ENCODE measurements at regions not wholly inside any gene's neighbourhood (a gene's known extent, or its start where the extent isn't known, plus 50 kb on each side); places are given as distances from the start of the nearest gene placed in this dataset.

DNA sequence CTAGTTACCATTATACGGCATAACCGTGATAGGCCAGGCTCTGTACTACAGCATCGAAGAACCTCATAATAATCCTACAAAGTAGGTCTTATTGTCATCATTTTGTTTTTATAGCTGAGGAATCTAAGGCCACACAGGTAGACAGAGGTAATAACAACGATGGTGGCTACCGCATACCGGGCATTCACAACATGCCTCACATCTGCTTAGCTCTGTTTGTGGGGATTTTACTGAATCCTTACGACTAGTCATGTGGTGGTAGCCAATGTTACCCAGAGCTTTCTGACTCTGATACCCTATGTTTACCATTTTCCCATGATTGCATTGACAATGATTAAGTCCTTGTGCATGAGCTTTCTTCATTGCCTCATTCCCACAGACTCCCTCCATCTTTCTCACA, 269.4 kb downstream of the TCF7L2 start:
- Mint-ChIP-seq H3K9me3 (peaks cover 2% of the 10 kb centered on the region), H3K4me3 (no peak overlapping the region), H3K27ac (no peak overlapping the region), H3K4me1 (peaks cover 6% of the 10 kb centered on the region), H3K27me3 (peaks cover 44% of the 10 kb centered on the region), H3K36me3 (ENCODE audit: low read depth) (no peaks in the 10 kb centered on the region)
- ChIA-PET POLR2A (no interaction called here), CTCF (no interaction called here)
- no peak for DNase-seq

DNA sequence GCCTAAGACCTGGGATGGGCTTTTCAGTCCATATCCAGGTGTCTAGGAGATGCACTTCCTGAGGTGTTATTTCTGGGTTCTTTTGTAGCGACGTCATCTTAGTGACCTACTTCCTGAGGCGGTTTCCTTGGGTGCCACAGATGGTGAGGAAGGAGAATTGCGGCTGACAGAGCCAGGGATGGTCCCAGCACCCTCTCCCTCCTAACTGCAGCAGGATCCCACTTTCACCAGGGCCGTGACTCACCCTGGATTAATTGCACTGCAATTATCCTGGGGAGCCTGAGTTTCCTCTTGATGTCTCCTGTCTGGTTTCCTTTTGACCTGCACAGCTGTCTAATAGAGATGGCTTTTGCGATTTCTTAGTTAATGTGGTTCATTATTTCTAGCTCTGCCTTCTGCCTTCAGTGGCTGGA, 271.7 kb downstream of the TCF7L2 start:
- no peak for DNase-seq
- ChIA-PET CTCF (interaction anchor here (0.6 kb wide), 1 partner anchor 342 kb away, joined by 3 read pairs; no protein-coding TSS in a partner anchor), POLR2A (no interaction called here)
- H3K4me1 Mint-ChIP-seq: peaks cover 18% of the 10 kb centered on the region
- H3K27me3 Mint-ChIP-seq: peaks cover 51% of the 10 kb centered on the region
- H3K36me3 Mint-ChIP-seq (ENCODE audit: low read depth): no peaks in the 10 kb centered on the region
- no peak overlapping the region for H3K4me3 Mint-ChIP-seq
- peaks cover 2% of the 10 kb centered on the region for H3K9me3 Mint-ChIP-seq
- no peak overlapping the region for H3K27ac Mint-ChIP-seq

DNA sequence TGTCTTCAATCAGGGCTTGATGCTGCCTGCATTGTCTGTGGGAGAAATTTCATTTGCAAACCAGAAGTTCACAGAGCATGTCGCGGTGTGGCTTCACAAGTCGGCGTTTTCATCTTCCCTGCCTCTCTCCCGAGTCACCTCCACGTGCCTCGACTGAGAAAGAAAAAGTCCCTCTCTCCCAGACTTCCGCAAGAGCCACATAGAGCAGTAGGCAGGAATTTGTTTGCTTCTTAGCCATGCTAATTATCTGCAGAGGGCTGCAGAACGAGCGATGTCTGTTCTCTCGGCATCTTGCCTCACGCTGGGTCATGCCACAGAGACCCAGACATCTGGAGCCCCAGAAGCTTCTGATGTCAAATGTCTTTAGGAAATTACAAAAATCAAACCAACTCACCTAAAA, 272.2 kb downstream of the TCF7L2 start:
- CTCF ChIA-PET: no interaction called here
- DNase-seq: no peak
- POLR2A ChIA-PET: no interaction called here
- H3K4me3 Mint-ChIP-seq: no peak overlapping the region
- H3K36me3 Mint-ChIP-seq (ENCODE audit: low read depth): no peaks in the 10 kb centered on the region
- H3K27ac Mint-ChIP-seq: no peak overlapping the region
- peaks cover 21% of the 10 kb centered on the region for H3K4me1 Mint-ChIP-seq
- peaks cover 53% of the 10 kb centered on the region for H3K27me3 Mint-ChIP-seq
- H3K9me3 Mint-ChIP-seq: peaks cover 2% of the 10 kb centered on the region

DNA sequence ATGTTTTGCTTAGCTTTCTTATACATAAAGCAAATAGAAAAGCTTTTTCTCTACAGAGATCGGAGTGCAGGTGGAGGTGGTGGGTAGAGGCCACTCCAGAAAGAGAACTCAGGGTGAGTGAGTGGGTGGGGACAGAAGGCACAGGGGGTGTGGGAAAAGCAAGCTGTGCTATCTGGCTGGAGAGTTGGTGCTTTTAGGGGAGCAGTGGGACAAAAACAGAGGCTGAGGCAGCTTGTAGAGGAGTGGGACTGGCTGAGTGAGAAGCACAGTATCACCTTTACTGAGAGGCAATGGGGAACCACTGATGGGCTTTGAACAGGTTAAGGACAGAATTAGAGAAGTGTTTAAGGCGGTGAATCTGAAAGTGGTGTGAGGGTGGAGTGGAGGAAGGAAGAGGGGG, 275.3 kb downstream of the TCF7L2 start:
- Mint-ChIP-seq H3K4me1 (peaks cover 21% of the 10 kb centered on the region), H3K36me3 (ENCODE audit: low read depth) (no peaks in the 10 kb centered on the region), H3K9me3 (no peaks in the 10 kb centered on the region), H3K27ac (no peak overlapping the region), H3K27me3 (peaks cover 60% of the 10 kb centered on the region), H3K4me3 (no peak overlapping the region)
- ChIA-PET CTCF (interaction anchor here (0.6 kb wide), 1 partner anchor 278 kb away, joined by 3 read pairs; no protein-coding TSS in a partner anchor), POLR2A (no interaction called here)
- no peak for DNase-seq

DNA sequence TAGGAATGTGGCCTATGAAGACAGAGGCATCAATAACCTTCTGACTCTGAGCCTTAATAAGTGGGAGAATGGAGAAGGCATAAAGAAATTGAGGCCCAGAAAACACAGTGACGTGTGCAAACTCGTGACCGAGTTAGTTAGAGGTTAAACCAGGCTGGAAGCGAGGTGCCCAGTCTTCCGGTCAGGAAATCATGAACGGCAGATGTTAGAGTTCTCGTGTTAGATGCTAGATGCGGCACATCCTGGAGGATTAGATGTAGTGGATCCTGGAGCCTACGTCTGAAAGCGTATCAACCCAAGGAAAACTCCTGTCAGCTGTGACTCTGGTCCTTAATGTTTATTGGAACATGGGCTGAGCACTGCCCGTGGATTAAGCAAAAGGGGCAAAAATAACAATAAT, 275.9 kb downstream of the TCF7L2 start:
- POLR2A ChIA-PET: no interaction called here
- no peaks in the 10 kb centered on the region for H3K9me3 Mint-ChIP-seq
- no peak for DNase-seq
- H3K27me3 Mint-ChIP-seq: peaks cover 60% of the 10 kb centered on the region
- peaks cover 21% of the 10 kb centered on the region for H3K4me1 Mint-ChIP-seq
- CTCF ChIA-PET: no interaction called here
- no peak overlapping the region for H3K27ac Mint-ChIP-seq
- no peak overlapping the region for H3K4me3 Mint-ChIP-seq
- H3K36me3 Mint-ChIP-seq (ENCODE audit: low read depth): no peaks in the 10 kb centered on the region

DNA sequence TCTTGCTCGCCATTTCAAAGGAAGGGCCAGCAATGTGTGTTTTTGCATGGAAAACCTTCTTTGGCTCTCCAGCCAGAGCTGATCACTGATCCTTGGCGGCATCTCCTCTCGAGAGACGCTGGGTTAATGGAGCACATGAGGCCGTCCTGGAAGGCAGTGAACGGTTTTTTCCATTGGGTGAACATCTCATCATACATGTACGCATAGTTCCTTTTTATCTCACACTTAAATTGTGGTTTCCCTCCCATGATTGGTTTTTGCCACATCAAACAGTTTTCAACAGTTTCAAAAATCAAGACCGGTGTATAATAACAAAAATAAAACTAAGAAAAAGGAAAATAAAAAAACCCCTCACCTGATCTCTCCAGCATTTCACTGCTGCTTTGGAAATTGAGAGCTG, 276.4 kb downstream of the TCF7L2 start:
- DNase-seq: no peak
- no peaks in the 10 kb centered on the region for H3K9me3 Mint-ChIP-seq
- CTCF ChIA-PET: no interaction called here
- peaks cover 21% of the 10 kb centered on the region for H3K4me1 Mint-ChIP-seq
- peaks cover 57% of the 10 kb centered on the region for H3K27me3 Mint-ChIP-seq
- POLR2A ChIA-PET: no interaction called here
- H3K4me3 Mint-ChIP-seq: no peak overlapping the region
- no peaks in the 10 kb centered on the region for H3K36me3 Mint-ChIP-seq (ENCODE audit: low read depth)
- no peak overlapping the region for H3K27ac Mint-ChIP-seq

DNA sequence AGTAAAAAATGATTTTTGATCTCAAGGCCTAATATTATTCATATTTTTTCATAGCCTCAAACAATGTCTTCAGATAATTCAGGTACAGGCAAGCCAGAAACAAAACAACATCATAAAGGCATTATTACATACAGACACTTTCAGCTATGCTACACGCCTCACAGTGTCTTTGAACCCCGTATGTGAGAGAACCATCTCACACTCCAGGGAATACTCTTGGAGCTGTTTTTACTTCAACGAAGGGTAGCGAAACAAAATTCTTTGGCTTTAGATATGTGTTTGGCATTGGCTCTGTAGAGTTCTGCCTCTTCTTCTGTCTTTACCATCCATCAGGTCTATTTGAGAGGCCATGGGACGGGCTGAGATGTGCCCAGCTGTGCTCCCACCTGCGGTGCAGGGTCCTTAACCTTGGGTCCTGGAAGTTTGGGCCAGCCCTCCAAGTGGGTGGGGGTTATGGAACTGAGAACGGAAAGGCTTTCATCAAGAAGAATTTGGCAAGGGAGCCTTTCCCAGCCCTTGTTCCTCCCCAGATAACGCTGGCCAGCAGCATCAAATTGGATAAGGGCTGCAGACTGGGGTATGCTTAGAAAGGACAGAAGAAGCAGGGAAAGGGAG, 276.9 kb downstream of the TCF7L2 start:
- Mint-ChIP-seq H3K27ac (no peak overlapping the region), H3K36me3 (ENCODE audit: low read depth) (no peaks in the 10 kb centered on the region), H3K4me3 (no peak overlapping the region), H3K9me3 (no peaks in the 10 kb centered on the region), H3K27me3 (peaks cover 55% of the 10 kb centered on the region), H3K4me1 (peaks cover 16% of the 10 kb centered on the region)
- POLR2A ChIA-PET: no interaction called here
- DNase-seq: no peak
- CTCF ChIA-PET: no interaction called here

DNA sequence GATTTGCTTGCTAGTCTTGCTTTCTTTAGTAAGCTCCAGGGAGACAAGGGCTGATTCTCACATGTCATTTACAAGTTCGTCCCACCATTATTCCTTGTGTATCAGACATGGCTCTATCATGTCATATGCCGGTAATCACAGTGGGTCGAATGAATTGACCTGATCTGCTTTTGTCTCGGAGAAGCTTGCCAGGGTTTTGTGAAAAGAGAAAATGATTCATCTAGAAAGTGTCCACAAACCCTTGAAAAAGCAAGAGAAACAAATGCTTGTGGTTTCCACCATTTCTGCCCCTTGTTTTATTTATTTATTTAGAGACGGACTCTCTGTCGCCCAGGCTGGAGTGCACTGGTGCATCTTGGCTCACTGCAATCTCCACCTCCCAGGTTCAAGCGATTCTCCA, 278.5 kb downstream of the TCF7L2 start:
- Mint-ChIP-seq H3K4me3 (no peak overlapping the region), H3K4me1 (peaks cover 15% of the 10 kb centered on the region), H3K36me3 (ENCODE audit: low read depth) (no peaks in the 10 kb centered on the region), H3K9me3 (no peaks in the 10 kb centered on the region), H3K27ac (no peak overlapping the region), H3K27me3 (peaks cover 40% of the 10 kb centered on the region)
- POLR2A ChIA-PET: no interaction called here
- CTCF ChIA-PET: no interaction called here
- no peak for DNase-seq

DNA sequence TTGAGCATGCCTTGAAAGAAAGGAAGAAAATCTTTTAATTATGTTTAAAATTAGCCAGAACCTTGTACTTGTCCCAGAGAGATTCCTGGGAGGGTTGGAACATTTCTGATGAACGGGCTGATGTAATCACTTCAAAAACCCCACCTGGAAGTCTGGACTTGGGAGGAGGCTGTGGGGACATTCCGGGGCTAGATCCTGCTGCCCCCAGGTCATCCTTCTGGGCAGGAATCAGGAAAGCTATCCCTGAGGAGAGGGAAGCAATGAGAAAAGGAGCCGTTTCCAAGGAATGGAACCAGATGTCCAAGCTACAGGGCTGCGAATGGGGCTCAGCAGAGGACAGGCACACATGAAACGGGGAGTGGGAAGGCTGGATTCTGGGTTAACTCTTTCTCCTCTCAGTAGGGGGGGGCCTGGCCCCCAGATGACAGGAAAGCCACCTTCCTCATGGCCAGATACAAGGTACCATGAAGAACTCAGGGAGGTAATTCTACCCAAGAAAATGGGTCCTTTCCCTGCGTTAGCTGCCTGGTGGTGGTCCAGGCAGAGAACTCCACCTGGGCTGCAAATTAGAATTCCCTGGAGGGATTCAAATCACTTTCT, 280.1 kb downstream of the TCF7L2 start:
- POLR2A ChIA-PET: no interaction called here
- Mint-ChIP-seq H3K4me1 (peaks cover 15% of the 10 kb centered on the region), H3K36me3 (ENCODE audit: low read depth) (no peaks in the 10 kb centered on the region), H3K4me3 (no peak overlapping the region), H3K27me3 (peaks cover 30% of the 10 kb centered on the region), H3K9me3 (no peaks in the 10 kb centered on the region), H3K27ac (no peak overlapping the region)
- CTCF ChIA-PET: no interaction called here
- no peak for DNase-seq

DNA sequence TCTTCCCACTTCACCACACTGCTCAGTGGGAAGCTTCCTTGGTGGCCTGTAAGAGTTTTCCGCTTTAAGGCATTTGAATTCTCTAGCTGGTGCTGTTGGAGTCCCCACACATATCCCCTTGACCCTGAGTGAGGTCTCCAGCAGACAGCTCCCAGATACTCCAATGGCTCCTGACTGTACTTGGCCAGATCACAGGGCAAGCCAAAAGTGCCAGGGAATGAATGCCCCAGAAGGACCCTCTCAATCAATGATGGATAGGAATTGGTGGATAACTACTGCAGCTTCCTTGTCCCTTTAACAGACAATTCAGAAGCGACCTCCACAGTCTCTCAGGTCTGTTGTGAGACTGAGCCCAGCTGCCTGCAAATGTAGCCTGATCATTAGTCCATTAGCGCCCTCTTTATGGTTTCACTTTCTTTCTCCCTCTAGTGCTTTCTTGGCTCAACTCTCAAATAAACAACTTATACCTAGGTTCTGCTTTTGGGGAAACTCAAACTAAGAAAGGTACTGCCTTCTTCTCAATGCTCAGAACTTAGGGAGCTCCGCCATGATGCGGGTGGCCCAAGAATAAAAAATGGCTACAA, 283.0 kb downstream of the TCF7L2 start:
- CTCF ChIA-PET: no interaction called here
- Mint-ChIP-seq H3K36me3 (ENCODE audit: low read depth) (no peaks in the 10 kb centered on the region), H3K4me1 (no peaks in the 10 kb centered on the region), H3K27ac (no peak overlapping the region), H3K4me3 (no peak overlapping the region), H3K9me3 (no peaks in the 10 kb centered on the region), H3K27me3 (peaks cover 10% of the 10 kb centered on the region)
- no peak for DNase-seq
- POLR2A ChIA-PET: no interaction called here

DNA sequence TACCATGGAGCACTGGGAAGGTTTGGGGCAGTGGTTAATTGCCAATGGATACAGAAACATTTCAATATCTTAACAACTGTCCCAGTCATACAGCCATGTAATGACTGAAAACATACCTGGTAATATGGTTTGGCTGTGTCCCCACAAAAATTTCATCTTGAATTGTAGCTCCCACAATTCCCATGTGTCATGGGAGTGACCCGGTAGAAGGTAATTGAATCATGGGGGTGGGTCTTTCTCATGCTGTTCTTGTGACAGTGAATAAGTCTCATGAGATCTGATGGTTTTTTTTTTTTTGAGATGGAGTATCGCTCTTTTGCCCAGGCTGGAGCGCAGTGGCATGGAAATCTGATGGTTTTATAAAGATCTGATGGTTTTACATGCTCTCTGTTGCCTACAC, 284.4 kb downstream of the TCF7L2 start:
- Mint-ChIP-seq H3K4me3 (no peak overlapping the region), H3K27ac (no peak overlapping the region), H3K36me3 (ENCODE audit: low read depth) (no peaks in the 10 kb centered on the region), H3K4me1 (no peaks in the 10 kb centered on the region), H3K27me3 (peaks cover 7% of the 10 kb centered on the region), H3K9me3 (no peaks in the 10 kb centered on the region)
- no peak for DNase-seq
- ChIA-PET CTCF (interaction anchor here (2.5 kb wide), 1 partner anchor 12 kb away, joined by 7 read pairs; no protein-coding TSS in a partner anchor), POLR2A (no interaction called here)

DNA sequence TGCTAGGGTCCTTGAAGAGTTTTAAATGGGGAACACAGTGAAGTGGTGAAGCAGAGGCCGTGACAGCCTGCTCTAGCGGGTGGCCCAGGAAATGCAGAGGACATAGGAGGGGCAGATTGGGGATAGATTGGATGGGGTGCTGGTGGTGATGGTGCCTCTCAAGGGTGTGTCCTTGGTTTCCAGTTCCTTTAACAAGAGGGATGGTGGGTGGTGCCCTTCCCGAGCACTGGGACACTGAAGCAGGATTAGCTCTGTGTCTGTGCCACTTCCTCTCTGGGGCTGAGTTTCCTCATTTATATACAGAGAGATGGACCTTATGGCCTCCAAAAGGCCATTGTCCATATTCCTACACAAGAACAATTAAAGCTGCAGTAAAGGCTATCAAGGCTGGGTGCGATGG, 285.5 kb downstream of the TCF7L2 start:
- H3K9me3 Mint-ChIP-seq: no peaks in the 10 kb centered on the region
- CTCF ChIA-PET: interaction anchor here (2.5 kb wide), 1 partner anchor 11 kb away, joined by 7 read pairs; no protein-coding TSS in a partner anchor

DNA sequence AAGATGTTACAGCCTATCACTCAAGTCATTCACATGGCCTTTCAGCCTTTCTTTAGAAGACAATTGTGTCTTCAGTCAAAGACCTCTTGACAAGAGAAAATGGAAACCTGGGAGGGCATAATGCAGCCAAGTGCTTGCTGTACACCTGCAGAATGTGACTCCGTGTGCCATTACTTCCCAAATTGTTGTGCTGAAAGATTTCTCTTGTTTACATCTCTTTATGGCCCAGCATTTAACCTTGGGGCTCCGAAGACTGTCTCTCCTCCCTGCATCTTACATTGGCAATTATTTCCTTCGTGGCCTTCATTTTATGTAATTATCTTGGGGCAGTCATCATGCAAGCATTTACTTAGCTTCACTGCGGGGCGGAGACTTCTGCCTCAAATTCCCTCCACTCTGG, 287.0 kb downstream of the TCF7L2 start:
- no peak overlapping the region for H3K27ac Mint-ChIP-seq
- H3K9me3 Mint-ChIP-seq: no peaks in the 10 kb centered on the region
- H3K4me1 Mint-ChIP-seq: no peaks in the 10 kb centered on the region
- H3K4me3 Mint-ChIP-seq: no peak overlapping the region
- POLR2A ChIA-PET: no interaction called here
- H3K27me3 Mint-ChIP-seq: peaks cover 12% of the 10 kb centered on the region
- DNase-seq: no peak
- CTCF ChIA-PET: no interaction called here
- no peaks in the 10 kb centered on the region for H3K36me3 Mint-ChIP-seq (ENCODE audit: low read depth)

More for the DNA sequence above, 285.5 kb downstream of the TCF7L2 start:
- Mint-ChIP-seq H3K36me3 (ENCODE audit: low read depth) (no peaks in the 10 kb centered on the region), H3K4me3 (no peak overlapping the region), H3K27me3 (peaks cover 13% of the 10 kb centered on the region), H3K4me1 (no peaks in the 10 kb centered on the region), H3K27ac (no peak overlapping the region)
- POLR2A ChIA-PET: no interaction called here
- DNase-seq: no peak

Data from activated CD4-positive, alpha-beta T cell treated with anti-CD3 and anti-CD28 coated beads, Interleukin-2, amount 10 ng/mL, durations not matched to agents 7 days and 5 days (primary cell).